H1 (cell line): ENCODE measurements at regions not wholly inside any gene's neighbourhood (a gene's known extent, or its start where the extent isn't known, plus 50 kb on each side); places are given as distances from the start of the nearest gene placed in this dataset.

Source experiments
- CTCF ChIA-PET: fragments of 300-600 bp; sonication (Branson Sonifier 250); formaldehyde crosslinking; loops from one replicate; lab custom pipeline; 2021; ENCODE audit not compliant: partially characterized antibody; lab: Charles Lee
- POLR2A ChIA-PET: fragments of 300-600 bp; sonication (Branson Sonifier 250); formaldehyde crosslinking; loops from one replicate; lab custom pipeline; 2021; ENCODE audit warnings: inconsistent platforms; ENCODE audit not compliant: partially characterized antibody; lab: Charles Lee
- DNase-seq, 2 experiments: peaks; one replicate each; pipeline versions ENCODE4 v3.0.0 to v3.0.0-alpha.2; 2010 to 2022; ENCODE audit warnings: low spot score in 2 of 2, low read depth in 1 of 2, mixed read lengths in 1 of 2
- FAIRE-seq: peaks from 2 replicates; lab custom pipeline; 2011; peaks lifted over from hg19 to GRCh38; lab: Jason Lieb, UNC
- H2AFZ ChIP-seq: 2 replicates; pipeline ENCODE4 v1.8.1; 2012; ENCODE audit warnings: low read length, inconsistent platforms
- H2AK5ac ChIP-seq: 2 replicates; pipeline ENCODE4 v1.6.1; 2013; ENCODE audit warnings: low read depth, low read length
- H2BK120ac ChIP-seq: replicated peaks from 2 replicates; pipeline ENCODE3; 2013; ENCODE audit warnings: low read depth, low read length, inconsistent platforms
- H2BK12ac ChIP-seq: 2 replicates; pipeline ENCODE4 v1.6.1; 2013; ENCODE audit warnings: low read depth, low read length
- H2BK15ac ChIP-seq: 2 replicates; pipeline ENCODE4 v1.6.1; 2013; ENCODE audit warnings: low read length
- H2BK20ac ChIP-seq: 2 replicates; pipeline ENCODE4 v1.6.1; 2013; ENCODE audit warnings: low read length
- H2BK5ac ChIP-seq: 2 replicates; pipeline ENCODE4 v1.6.1; 2013; ENCODE audit warnings: low read depth, low read length
- H3K14ac ChIP-seq: 2 replicates; pipeline ENCODE4 v1.6.1; 2013; ENCODE audit warnings: inconsistent platforms; ENCODE audit not compliant: insufficient read length
- H3K18ac ChIP-seq: 2 replicates; pipeline ENCODE4 v1.6.1; 2013; ENCODE audit warnings: low read length; ENCODE audit errors: extremely low read depth
- H3K23ac ChIP-seq: 2 replicates; pipeline ENCODE4 v1.6.1; 2013; ENCODE audit warnings: inconsistent platforms; ENCODE audit not compliant: insufficient read length
- H3K23me2 ChIP-seq: 2 replicates; pipeline ENCODE4 v1.6.1; 2013; ENCODE audit warnings: low read depth, low read length
- H3K27ac ChIP-seq: 2 replicates; pipeline ENCODE4 v1.6.1; 2011; ENCODE audit warnings: low read depth, low read length, inconsistent platforms
- H3K27me3 ChIP-seq, 4 experiments: replicated peaks in 1 of 4; 1 replicate in 1 of 4; 2 replicates in 3 of 4; pipeline versions ENCODE4 v1.6.1 to v1.8.1; 2011 to 2013; ENCODE audit warnings: low read length in 3 of 4, mild to moderate bottlenecking in 3 of 4, inconsistent platforms in 2 of 4, mixed read lengths in 2 of 4, moderate library complexity in 1 of 4; ENCODE audit not compliant: control insufficient read depth in 3 of 4, insufficient read depth in 3 of 4; ENCODE audit errors: extremely low read depth in 1 of 4
- H3K36me3 ChIP-seq, 4 experiments: 2 replicates each; pipeline versions ENCODE4 v1.6.1 to v1.8.1; 2011 to 2013; ENCODE audit warnings: mild to moderate bottlenecking in 4 of 4, low read length in 3 of 4, moderate library complexity in 2 of 4, control low read depth in 1 of 4, inconsistent platforms in 1 of 4; ENCODE audit not compliant: insufficient read depth in 4 of 4, control insufficient read depth in 2 of 4
- H3K4ac ChIP-seq: replicated peaks from 2 replicates; pipeline ENCODE3; 2013; ENCODE audit warnings: low read length, low read depth, mixed read lengths, inconsistent platforms; ENCODE audit not compliant: insufficient read length
- H3K4me1 ChIP-seq, 4 experiments: replicated peaks in 1 of 4; 1 replicate in 1 of 4; 2 replicates in 3 of 4; pipeline versions ENCODE4 v1.6.1 to v1.8.1; 2011 to 2013; ENCODE audit warnings: low read length in 3 of 4, inconsistent platforms in 2 of 4, mixed read lengths in 1 of 4; ENCODE audit not compliant: insufficient read depth in 4 of 4, control insufficient read depth in 3 of 4
- H3K4me2 ChIP-seq, 2 experiments: 2 replicates each; pipeline versions ENCODE4 v1.6.1 to v1.8.1; 2011 to 2013; ENCODE audit warnings: low read depth in 2 of 2, low read length in 2 of 2, control low read depth in 1 of 2, inconsistent platforms in 1 of 2, mild to moderate bottlenecking in 1 of 2; ENCODE audit not compliant: insufficient read depth in 1 of 2
- H3K4me3 ChIP-seq, 4 experiments: fragments of 200-600, 300-600 bp in 1 of 4; sonication (generic), shearing (Covaris generic), sonication (Bioruptor Twin) in 1 of 4; 2 replicates each; pipeline versions ENCODE4 v1.5.1 to v1.8.1; 2011 to 2016; ENCODE audit warnings: low read length in 4 of 4, low read depth in 3 of 4, control low read depth in 2 of 4, inconsistent platforms in 2 of 4, mild to moderate bottlenecking in 2 of 4, mixed read lengths in 1 of 4, moderate library complexity in 1 of 4; ENCODE audit not compliant: insufficient read depth in 2 of 4; ENCODE audit errors: extremely low read depth in 1 of 4
- H3K56ac ChIP-seq: replicated peaks from 2 replicates; pipeline ENCODE3; 2013; ENCODE audit warnings: low read depth, mild to moderate bottlenecking, mixed read lengths, low read length, inconsistent platforms; ENCODE audit not compliant: insufficient read length
- H3K79me1 ChIP-seq: 2 replicates; pipeline ENCODE4 v1.6.1; 2013; ENCODE audit warnings: low read depth, low read length, control low read depth
- H3K79me2 ChIP-seq, 2 experiments: 2 replicates each; pipeline versions ENCODE4 v1.6.1 to v1.8.1; 2012 to 2013; ENCODE audit warnings: low read length in 2 of 2, mild to moderate bottlenecking in 2 of 2, inconsistent platforms in 1 of 2; ENCODE audit not compliant: insufficient read depth in 2 of 2, control insufficient read depth in 1 of 2
- H3K9ac ChIP-seq, 4 experiments: replicated peaks in 1 of 4; 1 replicate in 1 of 4; 2 replicates in 3 of 4; pipeline versions ENCODE4 v1.6.1 to v1.8.1; 2011 to 2013; ENCODE audit warnings: low read depth in 3 of 4, low read length in 3 of 4, control low read depth in 2 of 4, mild to moderate bottlenecking in 2 of 4, moderate library complexity in 2 of 4, inconsistent platforms in 1 of 4; ENCODE audit errors: extremely low read depth in 1 of 4
- H3K9me3 ChIP-seq, 2 experiments: 2 replicates each; pipeline versions ENCODE4 v1.6.1 to v1.8.1; 2012 to 2013; ENCODE audit warnings: mild to moderate bottlenecking in 2 of 2, moderate library complexity in 2 of 2, control low read depth in 1 of 2, inconsistent platforms in 1 of 2, low read depth in 1 of 2, low read length in 1 of 2, mixed read lengths in 1 of 2; ENCODE audit not compliant: insufficient read depth in 2 of 2
- H4K20me1 ChIP-seq, 2 experiments: replicated peaks in 1 of 2; 2 replicates each; pipeline versions ENCODE3 to v1.8.1; 2011 to 2013; ENCODE audit warnings: inconsistent platforms in 2 of 2, low read length in 2 of 2, mild to moderate bottlenecking in 1 of 2; ENCODE audit not compliant: insufficient read depth in 2 of 2, control insufficient read depth in 1 of 2
- H4K5ac ChIP-seq: 2 replicates; pipeline ENCODE4 v1.6.1; 2013; ENCODE audit warnings: low read length, low read depth, mixed read lengths, inconsistent platforms; ENCODE audit not compliant: insufficient read length
- H4K8ac ChIP-seq: 2 replicates; pipeline ENCODE4 v1.8.0; 2013; ENCODE audit warnings: mild to moderate bottlenecking, moderate library complexity, low read length, inconsistent platforms; ENCODE audit not compliant: insufficient read depth; ENCODE audit errors: extremely low read depth
- H4K91ac ChIP-seq: replicated peaks from 2 replicates; pipeline ENCODE3; 2013; ENCODE audit warnings: low read length, mixed read lengths, inconsistent platforms; ENCODE audit not compliant: insufficient read length
- BRCA1 ChIP-seq: IDR thresholded peaks from 2 replicates; pipeline ENCODE4 v1.6.1; 2012; ENCODE audit warnings: low read depth, low read length, improper control_type of control experiment
- CBX8 ChIP-seq: fragments of 300-800, 300-1000 bp; sonication (generic); IDR thresholded peaks from 2 replicates; pipeline ENCODE4 v1.7.1; 2016; ENCODE audit warnings: low read depth, low read length, borderline replicate concordance
- HDAC2 ChIP-seq, 2 experiments: fragments of 300-600 bp in 1 of 2; sonication (generic) in 1 of 2; IDR thresholded peaks; 2 replicates each; pipeline ENCODE4 v1.6.1; 2011 to 2012; ENCODE audit warnings: low read depth in 2 of 2, low read length in 2 of 2, mild to moderate bottlenecking in 2 of 2, moderate library complexity in 2 of 2, borderline replicate concordance in 1 of 2, inconsistent platforms in 1 of 2
- HDAC6 ChIP-seq: IDR thresholded peaks from one replicate; pipeline ENCODE4 v1.7.1; 2012; ENCODE audit warnings: low read depth, mild to moderate bottlenecking, inconsistent platforms, low read length, moderate library complexity
- POLR2AphosphoS5 ChIP-seq: IDR thresholded peaks from 2 replicates; pipeline ENCODE4 v1.6.1; 2011; ENCODE audit warnings: low read depth, low read length
- RXRA ChIP-seq: IDR thresholded peaks from 2 replicates; pipeline ENCODE4 v1.6.1; 2011; ENCODE audit warnings: low read depth, mild to moderate bottlenecking, low read length, moderate library complexity; ENCODE audit not compliant: insufficient read depth
- SP4 ChIP-seq: IDR thresholded peaks from 2 replicates; pipeline ENCODE4 v1.6.1; 2012; ENCODE audit warnings: low read length, inconsistent platforms
- TAF1 ChIP-seq: IDR thresholded peaks from 2 replicates; pipeline ENCODE4 v1.6.1; 2011; ENCODE audit warnings: mild to moderate bottlenecking, low read depth, low read length
- TCF12 ChIP-seq: IDR thresholded peaks from 2 replicates; pipeline ENCODE4 v1.6.1; 2011; ENCODE audit warnings: low read depth, mild to moderate bottlenecking, low read length
- WGBS, 2 experiments: shearing (Covaris generic) in 1 of 2; methylation state at CpG; one replicate each; pipeline versions ENCODE4 v1.1.6 to v1.1.7; 2013 to 2015; ENCODE audit warnings: low lambda C conversion rate in 2 of 2, mixed read lengths in 2 of 2, inconsistent platforms in 1 of 2, low coverage in 1 of 2, missing lambda C conversion rate in 1 of 2; ENCODE audit not compliant: insufficient replicate concordance in 2 of 2, insufficient coverage in 1 of 2, insufficient read length in 1 of 2; ENCODE audit errors: extremely low coverage in 1 of 2, missing lambda C conversion rate in 1 of 2; 5-methylcytosine and 5-hydroxymethylcytosine counted together

DNA sequence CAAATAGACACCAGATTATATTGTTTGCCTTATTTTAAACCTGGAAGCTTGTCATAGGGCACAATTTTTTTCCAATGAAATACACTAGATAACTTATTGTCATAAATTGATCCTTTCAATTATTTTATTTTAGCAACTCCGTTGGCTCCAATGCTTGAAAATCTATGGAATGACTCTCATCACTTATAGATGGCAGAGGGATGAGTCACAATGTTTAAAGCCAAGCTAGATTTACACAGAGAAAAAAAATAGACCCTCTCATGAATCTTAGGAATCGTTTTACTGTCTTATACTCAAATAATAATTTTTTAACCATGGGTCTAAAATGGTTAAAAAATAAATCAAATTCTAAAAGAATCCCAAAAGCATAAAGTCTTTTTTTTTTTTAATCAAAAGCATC lies 1276.6 kb upstream of the FLRT2 start:
- peaks cover 0 to 2% (median 1%) of the 10 kb centered on the region in 4 experiments; a peak in 1 of 7 replicates for H3K4me1 ChIP-seq
- H2AK5ac ChIP-seq, result no peak overlapping the region
- CTCF ChIA-PET, result no interaction called here
- no peak for DNase-seq
- H3K4ac ChIP-seq, result no peak overlapping the region
- no peak overlapping the region for H3K18ac ChIP-seq
- TF ChIP-seq HDAC6, result no peak
- no peak for TF ChIP-seq POLR2AphosphoS5
- no peak for TF ChIP-seq TAF1
- TF ChIP-seq RXRA, result no peak
- TF ChIP-seq CBX8, result no peak
- TF ChIP-seq TCF12, result no peak
- TF ChIP-seq HDAC2 (IDR thresholded peaks at IDR 0.05; ENCODE audit: borderline replicate concordance in 1 of 2, low read depth in 2 of 2, low read length in 2 of 2), result no peak
- TF ChIP-seq SP4, result no peak
- no peak for TF ChIP-seq BRCA1
- H3K23me2 ChIP-seq, result no peaks in the 10 kb centered on the region
- H3K23ac ChIP-seq, result no peak overlapping the region
- no peak overlapping the region for H3K56ac ChIP-seq
- no peak overlapping the region for H3K4me3 ChIP-seq
- no peaks in the 10 kb centered on the region for H3K79me1 ChIP-seq
- H4K5ac ChIP-seq, result no peak overlapping the region
- H2BK15ac ChIP-seq, result no peak overlapping the region
- H4K91ac ChIP-seq, result no peak overlapping the region
- H4K8ac ChIP-seq, result no peak overlapping the region
- no peak for FAIRE-seq
- H3K9me3 ChIP-seq, result no peaks in the 10 kb centered on the region
- H2AFZ ChIP-seq, result no peak overlapping the region
- H2BK12ac ChIP-seq, result no peak overlapping the region
- no peaks in the 10 kb centered on the region for H3K36me3 ChIP-seq
- no peak overlapping the region for H2BK120ac ChIP-seq
- no peaks in the 10 kb centered on the region for H3K27me3 ChIP-seq
- H3K27ac ChIP-seq, result no peak overlapping the region
- POLR2A ChIA-PET, result no interaction called here
- no peaks in the 10 kb centered on the region for H3K79me2 ChIP-seq
- H3K4me2 ChIP-seq, result no peak overlapping the region
- H2BK20ac ChIP-seq, result no peak overlapping the region
- no peak overlapping the region for H3K9ac ChIP-seq
- 89% methylated on average over 2 of the region's 2 CpGs; no CpG with 5 or more reads in 1 of the 2 experiments for WGBS, 2 experiments
- no peak overlapping the region for H3K14ac ChIP-seq
- H4K20me1 ChIP-seq, result no peaks in the 10 kb centered on the region
- no peak overlapping the region for H2BK5ac ChIP-seq
